HAP-1 (cell line): ENCODE measurements at regions not wholly inside any gene's neighbourhood (a gene's known extent, or its start where the extent isn't known, plus 50 kb on each side); places are given as distances from the start of the nearest gene placed in this dataset.

ENCODE experiments used
- DNase-seq, 2 experiments: peaks; one replicate each; pipeline ENCODE4 v3.0.0-alpha.2; 2016 to 2020; ENCODE audit warnings: low spot score in 2 of 2
- H3K27me3 ChIP-seq: fragments of 250-450 bp; sonication (Bioruptor Pico); 2 replicates; pipeline ENCODE4 v1.5.1; 2020; ENCODE audit warnings: low read depth, mild to moderate bottlenecking, moderate library complexity
- H3K36me3 ChIP-seq: fragments of 250-450 bp; sonication (Bioruptor Pico); replicated peaks from 2 replicates; pipeline ENCODE4 v1.5.1; 2020; ENCODE audit warnings: mild to moderate bottlenecking
- H3K4me1 ChIP-seq: fragments of 250-450 bp; sonication (Bioruptor Pico); 2 replicates; pipeline ENCODE4 v1.5.1; 2020; ENCODE audit warnings: mild to moderate bottlenecking
- H3K4me3 ChIP-seq: fragments of 250-450 bp; sonication (Bioruptor Pico); 2 replicates; pipeline ENCODE4 v1.5.1; 2020; ENCODE audit warnings: mild to moderate bottlenecking, moderate library complexity
- H3K9me3 ChIP-seq: fragments of 250-450 bp; sonication (Bioruptor Pico); 2 replicates; pipeline ENCODE4 v1.5.1; 2020; ENCODE audit warnings: mild to moderate bottlenecking, moderate library complexity
- in situ Hi-C: fragments of 300-500 bp; cut with MboI; formaldehyde crosslinking; loops from 3 replicates; pipeline ENCODE4 v1.14.3; 2020; ENCODE audit warnings: low sequenced_read_pairs, inconsistent platforms, mixed read lengths

DNA sequence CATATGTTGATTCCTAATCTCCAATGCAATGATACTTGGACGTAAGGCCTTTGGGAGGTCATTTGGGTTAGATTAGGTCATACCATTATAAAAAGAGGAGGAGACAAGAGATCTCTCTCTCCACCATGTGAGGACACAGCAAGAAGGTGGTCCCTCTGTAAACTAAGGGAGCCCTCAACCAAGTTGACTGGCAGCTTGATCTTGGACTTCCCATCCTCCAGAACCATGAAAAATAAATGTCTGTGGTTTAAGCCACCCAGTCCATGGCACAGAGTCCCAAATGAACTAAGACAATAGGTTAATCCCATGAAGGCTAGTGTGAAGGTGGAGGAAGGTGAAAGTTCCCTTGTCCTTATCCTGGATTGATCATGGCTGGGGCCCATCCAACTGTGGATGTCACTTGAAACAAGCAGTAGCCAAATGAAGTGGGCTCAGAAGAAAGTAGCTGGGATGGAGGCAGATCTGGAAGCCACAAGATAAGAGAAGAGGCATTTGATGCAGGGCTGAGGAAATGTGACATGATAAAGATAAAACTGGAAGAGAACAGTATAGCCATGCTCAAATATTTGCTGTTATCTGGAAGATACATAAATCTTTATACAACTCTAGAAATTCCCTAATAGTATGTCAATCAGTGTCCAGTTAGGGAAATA is 99.9 kb downstream of the BANF2 start:
- H3K4me3 ChIP-seq: no peak overlapping the region
- no peaks in the 10 kb centered on the region for H3K27me3 ChIP-seq
- in situ Hi-C loops: no loop called here
- no peaks in the 10 kb centered on the region for H3K36me3 ChIP-seq
- no peak for DNase-seq
- H3K9me3 ChIP-seq: no peaks in the 10 kb centered on the region; the same call in 1 of the 2 replicates
- H3K4me1 ChIP-seq: no peaks in the 10 kb centered on the region

GRCh38 chr20:17798601-17799000 is 98.8 kb downstream of the BANF2 start:
- Histone ChIP-seq H3K9me3 (no peaks in the 10 kb centered on the region; the same call in 1 of the 2 replicates), H3K4me1 (no peaks in the 10 kb centered on the region), H3K27me3 (no peaks in the 10 kb centered on the region), H3K4me3 (no peak overlapping the region), H3K36me3 (no peaks in the 10 kb centered on the region)
- in situ Hi-C loops: no loop called here
- no peak for DNase-seq

DNA sequence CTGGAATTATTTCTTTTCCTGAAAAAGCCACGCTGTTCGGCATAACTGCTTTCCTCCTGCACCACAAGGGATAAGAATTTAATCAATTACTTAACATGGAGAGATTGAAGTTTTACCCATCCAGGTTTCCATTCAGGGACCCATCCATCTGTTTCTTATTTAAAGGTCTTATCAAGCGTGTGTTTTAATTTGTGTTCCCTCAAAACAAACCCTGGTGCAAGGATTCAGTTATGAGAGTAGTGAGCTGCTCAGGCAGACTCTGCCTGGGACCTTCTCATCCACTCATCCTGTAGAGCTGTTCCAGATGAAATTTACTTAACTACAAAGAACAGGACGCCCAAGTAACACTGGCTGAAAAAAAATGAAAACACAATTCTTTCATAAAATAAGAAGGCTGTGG is 97.8 kb downstream of the BANF2 start:
- Histone ChIP-seq H3K36me3 (no peaks in the 10 kb centered on the region), H3K9me3 (no peaks in the 10 kb centered on the region; the same call in 1 of the 2 replicates), H3K4me1 (no peaks in the 10 kb centered on the region), H3K27me3 (no peaks in the 10 kb centered on the region), H3K4me3 (no peak overlapping the region)
- DNase-seq: no peak
- in situ Hi-C loops: no loop called here

GRCh38 chr20:17797161-17797560 is 97.4 kb downstream of the BANF2 start:
- no peak overlapping the region for H3K4me3 ChIP-seq
- DNase-seq: no peak
- in situ Hi-C loops: no loop called here
- H3K9me3 ChIP-seq: no peaks in the 10 kb centered on the region; the same call in 1 of the 2 replicates
- no peaks in the 10 kb centered on the region for H3K36me3 ChIP-seq
- no peaks in the 10 kb centered on the region for H3K4me1 ChIP-seq
- H3K27me3 ChIP-seq: no peaks in the 10 kb centered on the region

GRCh38 chr20:17796091-17796563 is 96.4 kb downstream of the BANF2 start:
- Histone ChIP-seq H3K36me3 (no peaks in the 10 kb centered on the region), H3K9me3 (no peaks in the 10 kb centered on the region; the same call in 1 of the 2 replicates), H3K27me3 (no peaks in the 10 kb centered on the region), H3K4me3 (no peak overlapping the region), H3K4me1 (no peaks in the 10 kb centered on the region)
- in situ Hi-C loops: no loop called here
- no peak for DNase-seq

GRCh38 chr20:17795501-17796071 is 95.8 kb downstream of the BANF2 start:
- in situ Hi-C loops: no loop called here
- H3K4me1 ChIP-seq: no peaks in the 10 kb centered on the region
- H3K4me3 ChIP-seq: no peak overlapping the region
- no peaks in the 10 kb centered on the region for H3K36me3 ChIP-seq
- DNase-seq: no peak
- no peaks in the 10 kb centered on the region for H3K27me3 ChIP-seq
- no peaks in the 10 kb centered on the region for H3K9me3 ChIP-seq

GRCh38 chr20:17795003-17795402 is 95.2 kb downstream of the BANF2 start:
- Histone ChIP-seq H3K27me3 (no peaks in the 10 kb centered on the region), H3K9me3 (no peaks in the 10 kb centered on the region), H3K36me3 (no peaks in the 10 kb centered on the region), H3K4me1 (no peaks in the 10 kb centered on the region), H3K4me3 (no peak overlapping the region)
- no peak for DNase-seq
- in situ Hi-C loops: no loop called here

GRCh38 chr20:17794400-17794799 is 94.6 kb downstream of the BANF2 start:
- DNase-seq: no peak
- no peak overlapping the region for H3K4me3 ChIP-seq
- no peaks in the 10 kb centered on the region for H3K27me3 ChIP-seq
- no peaks in the 10 kb centered on the region for H3K36me3 ChIP-seq
- H3K4me1 ChIP-seq: no peaks in the 10 kb centered on the region; the same call in 1 of the 2 replicates
- in situ Hi-C loops: no loop called here
- H3K9me3 ChIP-seq: no peaks in the 10 kb centered on the region

DNA sequence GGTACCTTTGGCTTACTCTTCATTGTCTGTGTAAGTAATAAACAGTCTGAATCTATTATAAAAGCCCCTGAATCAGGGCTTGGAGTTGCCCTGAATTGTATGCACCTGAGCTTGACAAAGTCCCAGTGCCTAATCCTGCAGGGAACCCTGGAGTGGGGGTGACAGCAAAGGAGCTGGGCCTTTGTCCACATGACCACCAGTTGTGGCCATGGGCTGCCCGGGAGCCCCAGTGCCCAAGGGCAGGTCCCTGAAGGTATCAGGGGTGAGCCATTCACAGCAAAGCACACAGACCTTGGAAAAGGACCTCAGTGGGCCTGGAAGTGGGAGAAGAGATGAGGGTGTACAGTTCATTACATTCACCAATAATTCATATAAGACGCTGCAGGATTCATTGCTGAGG is 94.2 kb downstream of the BANF2 start:
- no peak for DNase-seq
- Histone ChIP-seq H3K9me3 (no peaks in the 10 kb centered on the region), H3K36me3 (no peaks in the 10 kb centered on the region), H3K27me3 (no peaks in the 10 kb centered on the region), H3K4me3 (no peak overlapping the region), H3K4me1 (no peaks in the 10 kb centered on the region; the same call in 1 of the 2 replicates)
- in situ Hi-C loops: no loop called here

DNA sequence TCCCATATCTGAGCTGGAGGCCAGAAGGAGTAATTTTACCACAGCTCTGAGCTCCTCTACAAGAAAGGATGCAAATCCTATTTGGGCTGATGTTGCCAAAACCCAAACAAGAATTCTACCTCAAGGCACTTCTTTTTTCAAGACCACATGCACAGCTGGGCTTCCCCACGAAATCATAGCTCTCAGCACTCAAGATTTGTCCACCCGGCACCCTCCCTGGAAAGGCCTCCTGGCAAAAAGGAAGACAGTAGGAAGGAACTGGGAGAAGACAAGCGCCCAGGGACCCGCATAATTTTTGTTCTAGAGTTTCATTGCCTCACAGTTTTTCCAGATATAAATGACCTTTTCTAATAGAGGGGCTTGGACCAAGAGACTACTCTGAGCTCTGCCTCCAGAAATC is 90.5 kb downstream of the BANF2 start:
- in situ Hi-C loops: no loop called here
- Histone ChIP-seq H3K36me3 (no peaks in the 10 kb centered on the region), H3K27me3 (no peaks in the 10 kb centered on the region), H3K9me3 (no peaks in the 10 kb centered on the region), H3K4me3 (no peak overlapping the region), H3K4me1 (no peaks in the 10 kb centered on the region; the same call in 1 of the 2 replicates)
- no peak for DNase-seq

DNA sequence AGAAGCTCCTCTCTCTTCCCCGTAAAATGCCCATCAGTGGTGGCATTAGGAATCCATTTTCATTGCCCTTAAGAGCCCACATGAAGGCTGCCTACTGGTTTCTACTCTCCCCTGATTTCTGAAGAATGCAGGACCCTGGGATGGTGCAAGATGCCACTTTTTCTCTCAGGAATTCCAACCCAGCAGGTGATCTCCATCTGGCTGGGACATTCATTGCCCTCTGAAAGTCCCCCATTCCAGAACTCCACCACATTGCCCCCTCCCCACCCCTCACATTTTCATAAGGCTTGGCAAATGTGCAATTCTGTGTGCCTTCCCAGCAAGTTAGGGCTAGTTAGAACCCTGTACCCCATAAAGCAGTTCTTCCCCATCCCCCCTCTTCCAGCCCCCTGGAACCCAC is 88.0 kb downstream of the BANF2 start:
- DNase-seq: no peak
- in situ Hi-C loops: no loop called here

DNA sequence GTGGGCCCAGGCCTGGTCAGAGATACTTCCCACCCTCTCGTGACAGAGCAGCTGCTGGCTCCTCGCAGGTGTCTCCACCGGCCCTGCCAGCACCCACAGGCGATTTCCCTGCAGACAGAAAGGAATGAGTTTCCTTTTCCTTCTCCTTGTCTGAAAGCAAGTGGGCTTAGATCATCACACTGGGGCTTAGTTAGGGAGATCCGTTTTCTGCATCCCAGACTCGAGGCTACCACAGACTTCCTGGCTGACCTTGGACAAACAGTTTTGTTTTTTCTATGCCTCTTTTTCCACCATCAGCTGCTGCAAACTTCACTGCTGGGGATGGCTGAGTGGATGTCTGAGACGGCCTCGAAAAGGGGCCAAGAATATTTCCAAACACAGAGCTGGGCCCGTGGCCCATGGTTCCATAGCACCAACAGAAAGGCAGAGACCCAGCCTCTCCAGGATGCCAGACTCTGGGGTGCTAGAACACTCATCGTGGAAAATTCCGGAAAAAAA is 86.5 kb downstream of the BANF2 start:
- no peaks in the 10 kb centered on the region for H3K36me3 ChIP-seq
- H3K4me3 ChIP-seq: no peak overlapping the region
- H3K4me1 ChIP-seq: no peaks in the 10 kb centered on the region; the same call in 1 of the 2 replicates
- H3K9me3 ChIP-seq: no peaks in the 10 kb centered on the region
- no peak for DNase-seq
- no peaks in the 10 kb centered on the region for H3K27me3 ChIP-seq
- in situ Hi-C loops: no loop called here

More for the DNA sequence above, 88.0 kb downstream of the BANF2 start:
- Histone ChIP-seq H3K9me3 (no peaks in the 10 kb centered on the region), H3K4me1 (no peaks in the 10 kb centered on the region; the same call in 1 of the 2 replicates), H3K4me3 (no peak overlapping the region), H3K36me3 (no peaks in the 10 kb centered on the region), H3K27me3 (no peaks in the 10 kb centered on the region)
